ENCODE measurements at regions not wholly inside any gene's neighbourhood (a gene's known extent, or its start where the extent isn't known, plus 50 kb on each side); places are given as distances from the start of the nearest gene placed in this dataset.

DNA sequence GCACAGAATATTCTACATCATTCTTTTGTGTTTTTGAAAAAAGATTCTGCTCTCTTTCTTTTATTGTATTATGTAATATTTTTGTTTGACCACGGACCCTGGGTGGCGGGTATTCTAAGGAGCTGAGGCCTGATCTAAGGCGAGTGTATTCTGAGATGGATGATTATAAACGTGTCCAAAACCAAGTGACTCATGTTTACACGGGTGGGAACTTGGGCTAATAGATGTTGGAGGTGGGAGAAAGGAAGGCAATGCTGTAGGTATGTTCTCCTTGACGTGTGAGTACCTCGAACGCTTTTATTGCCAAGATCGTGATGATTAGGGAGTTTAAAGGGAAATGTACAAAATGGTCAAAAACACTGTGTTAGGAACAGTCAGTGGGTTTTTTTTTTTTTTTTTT lies 188.9 kb upstream of the FAT1 start:
- TF ChIP-seq, protein P1, sequence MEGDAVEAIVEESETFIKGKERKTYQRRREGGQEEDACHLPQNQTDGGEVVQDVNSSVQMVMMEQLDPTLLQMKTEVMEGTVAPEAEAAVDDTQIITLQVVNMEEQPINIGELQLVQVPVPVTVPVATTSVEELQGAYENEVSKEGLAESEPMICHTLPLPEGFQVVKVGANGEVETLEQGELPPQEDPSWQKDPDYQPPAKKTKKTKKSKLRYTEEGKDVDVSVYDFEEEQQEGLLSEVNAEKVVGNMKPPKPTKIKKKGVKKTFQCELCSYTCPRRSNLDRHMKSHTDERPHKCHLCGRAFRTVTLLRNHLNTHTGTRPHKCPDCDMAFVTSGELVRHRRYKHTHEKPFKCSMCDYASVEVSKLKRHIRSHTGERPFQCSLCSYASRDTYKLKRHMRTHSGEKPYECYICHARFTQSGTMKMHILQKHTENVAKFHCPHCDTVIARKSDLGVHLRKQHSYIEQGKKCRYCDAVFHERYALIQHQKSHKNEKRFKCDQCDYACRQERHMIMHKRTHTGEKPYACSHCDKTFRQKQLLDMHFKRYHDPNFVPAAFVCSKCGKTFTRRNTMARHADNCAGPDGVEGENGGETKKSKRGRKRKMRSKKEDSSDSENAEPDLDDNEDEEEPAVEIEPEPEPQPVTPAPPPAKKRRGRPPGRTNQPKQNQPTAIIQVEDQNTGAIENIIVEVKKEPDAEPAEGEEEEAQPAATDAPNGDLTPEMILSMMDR (IDR thresholded peaks at IDR 0.05; ENCODE audit: insufficient read depth, low read length) = no peak
- H3K4me3 ChIP-seq (ENCODE audit: low read depth, low read length) = no peak overlapping the region
- DNase-seq (ENCODE audit: low read depth) = no peak

DNA sequence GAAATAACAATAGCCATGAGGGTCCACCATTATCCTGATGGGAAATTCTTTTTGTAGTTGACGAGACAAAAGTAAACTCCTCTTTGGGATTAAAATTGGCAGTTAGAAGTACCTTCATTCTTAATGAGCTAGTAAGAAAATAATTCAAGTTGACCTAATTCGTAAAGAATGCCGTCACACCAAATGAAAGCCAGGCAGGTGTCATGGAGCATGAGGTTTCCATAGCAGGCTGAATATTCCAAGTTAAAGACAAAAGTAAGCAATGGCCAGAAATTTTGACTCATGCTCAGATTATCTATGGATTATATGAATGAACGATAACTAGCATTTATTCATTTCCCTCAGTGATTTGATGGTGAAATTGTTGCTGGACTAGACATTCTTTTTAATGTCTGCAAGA lies 192.2 kb upstream of the FAT1 start:
- TF ChIP-seq, protein P1 (IDR thresholded peaks at IDR 0.05; ENCODE audit: insufficient read depth, low read length) = no peak
- no peak for DNase-seq (ENCODE audit: low read depth)
- H3K4me3 ChIP-seq (ENCODE audit: low read depth, low read length) = no peak overlapping the region

DNA sequence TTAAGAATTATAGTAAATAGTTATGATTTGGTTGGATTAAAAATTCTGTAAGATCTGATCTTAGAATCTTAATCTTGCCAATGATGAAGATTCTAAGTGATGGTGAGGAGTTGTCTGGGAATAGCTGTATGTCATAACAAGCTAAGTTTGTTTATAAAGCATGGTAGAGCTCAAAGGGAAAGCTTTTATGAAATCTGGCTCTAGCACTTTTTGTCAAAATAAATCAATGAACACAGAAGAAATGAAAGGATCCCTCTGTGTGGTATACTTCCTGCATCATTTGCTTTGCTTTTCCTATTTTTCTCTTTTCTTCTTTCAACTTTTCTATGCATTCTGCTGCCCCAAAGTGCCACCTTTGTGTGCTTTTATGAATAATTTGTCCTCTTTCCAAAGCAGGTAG lies 193.5 kb upstream of the FAT1 start:
- no peak for DNase-seq (ENCODE audit: low read depth)
- H3K4me3 ChIP-seq (ENCODE audit: low read depth, low read length) = no peak overlapping the region
- TF ChIP-seq, protein P1 (IDR thresholded peaks at IDR 0.05; ENCODE audit: insufficient read depth, low read length) = no peak

DNA sequence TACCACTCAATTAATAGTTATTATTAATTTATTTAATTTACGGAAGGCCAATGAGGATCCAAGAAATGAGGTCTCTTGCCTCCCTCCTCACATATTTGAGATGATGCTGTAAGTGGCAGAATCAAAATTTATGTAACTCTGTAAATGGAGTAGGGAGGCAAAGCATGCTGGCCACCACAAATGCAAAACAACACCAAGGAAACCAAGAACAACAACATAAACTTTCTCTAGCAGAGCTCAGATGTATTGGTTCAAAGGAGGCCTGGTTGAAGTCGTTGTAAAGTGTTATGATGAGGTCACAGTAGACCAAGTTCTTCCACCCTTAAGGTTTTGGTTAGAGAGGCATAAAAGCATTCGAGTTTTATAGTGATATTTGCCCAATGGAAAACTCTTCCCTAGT lies 194.8 kb upstream of the FAT1 start:
- no peak overlapping the region for H3K4me3 ChIP-seq (ENCODE audit: low read depth, low read length)
- TF ChIP-seq, protein P1 (IDR thresholded peaks at IDR 0.05; ENCODE audit: insufficient read depth, low read length) = no peak
- DNase-seq (ENCODE audit: low read depth) = no peak

DNA sequence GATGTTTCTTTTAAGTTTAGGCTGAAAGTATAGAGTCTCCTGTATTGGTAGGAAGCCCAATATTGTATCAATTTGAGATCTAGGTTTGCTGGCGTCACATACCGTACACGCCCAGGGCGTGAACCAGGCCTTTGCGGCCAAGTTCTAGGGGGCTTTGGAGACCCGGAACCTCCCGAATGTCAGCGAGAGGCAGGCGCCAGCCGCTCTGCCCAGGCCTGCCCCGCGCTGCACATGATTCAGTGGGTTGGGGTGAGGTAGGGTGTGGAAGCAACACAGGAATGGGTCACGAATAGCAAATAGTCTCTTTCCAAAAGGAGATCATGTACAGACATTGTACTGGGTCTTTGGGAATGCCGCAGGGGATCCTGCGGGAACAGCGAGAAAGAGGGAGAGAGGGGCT lies 195.7 kb upstream of the FAT1 start:
- H3K4me3 ChIP-seq (ENCODE audit: low read depth, low read length) = no peak overlapping the region
- TF ChIP-seq, protein P1 (IDR thresholded peaks at IDR 0.05; ENCODE audit: insufficient read depth, low read length) = no peak
- no peak for DNase-seq (ENCODE audit: low read depth)

DNA sequence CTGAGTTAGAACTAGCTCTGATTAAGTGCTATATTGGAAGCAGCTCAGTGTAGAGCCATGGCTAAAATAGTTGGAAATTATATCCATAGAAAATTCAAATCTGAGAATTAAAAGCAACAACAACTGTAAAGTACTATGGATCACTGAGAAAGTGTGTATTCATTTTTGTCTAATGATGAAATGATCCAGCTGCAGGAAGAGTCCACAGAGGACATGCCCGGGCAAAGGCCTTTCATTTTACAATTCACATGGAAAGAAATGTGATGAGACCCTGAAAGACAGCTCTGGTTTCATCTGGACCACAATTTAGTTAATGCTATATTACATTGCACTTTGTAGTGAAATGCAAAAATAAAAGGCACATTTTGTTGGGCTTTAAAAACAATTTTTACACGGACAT lies 196.8 kb upstream of the FAT1 start:
- DNase-seq (ENCODE audit: low read depth) = peak; percentile 31
- TF ChIP-seq, protein P1 (IDR thresholded peaks at IDR 0.05; ENCODE audit: insufficient read depth, low read length) = no peak
- no peak overlapping the region for H3K4me3 ChIP-seq (ENCODE audit: low read depth, low read length)

DNA sequence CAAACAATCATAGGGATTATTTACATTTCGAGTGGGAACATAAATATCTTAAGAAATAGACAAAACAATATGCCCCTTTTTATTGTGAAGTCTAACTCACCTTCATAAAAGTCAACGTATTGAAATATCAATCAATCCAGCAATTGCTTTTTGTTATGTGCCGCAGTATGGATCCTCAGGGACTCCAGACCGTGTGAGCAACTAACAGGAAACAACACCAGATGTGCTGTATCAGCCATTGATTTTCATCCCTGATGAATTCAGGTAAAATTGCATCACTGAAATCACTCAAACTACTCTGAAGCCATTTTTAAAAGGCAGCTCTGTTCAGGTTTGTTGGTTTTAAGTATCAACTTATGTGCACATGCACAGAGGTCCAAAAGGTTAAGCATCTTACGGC lies 197.3 kb upstream of the FAT1 start:
- DNase-seq (ENCODE audit: low read depth) = no peak
- no peak overlapping the region for H3K4me3 ChIP-seq (ENCODE audit: low read depth, low read length)
- TF ChIP-seq, protein P1 (IDR thresholded peaks at IDR 0.05; ENCODE audit: insufficient read depth, low read length) = no peak
